Activated CD8-positive, alpha-beta T cell treated with anti-CD3 and anti-CD28 coated beads for 36 hours (primary cell): ENCODE measurements at regions not wholly inside any gene's neighbourhood (a gene's known extent, or its start where the extent isn't known, plus 50 kb on each side); places are given as distances from the start of the nearest gene placed in this dataset.

Experiments
- ATAC-seq: fragments of 200-7000 bp; cut with Tn5 transposase; one replicate; pipeline ENCODE4 v1.10.0; 2021; ENCODE audit warnings: mild to moderate bottlenecking, moderate library complexity
- CTCF ChIA-PET: fragments of 350-600 bp; sonication (Branson Sonifier 250); formaldehyde crosslinking; loops from one replicate; lab custom pipeline; 2021; ENCODE audit warnings: antibody characterized with exemption; lab: Charles Lee
- POLR2A ChIA-PET: fragments of 350-600 bp; sonication (Branson Sonifier 250); formaldehyde crosslinking; loops from one replicate; lab custom pipeline; 2021; ENCODE audit warnings: antibody characterized with exemption; lab: Charles Lee
- DNase-seq: peaks from one replicate; pipeline ENCODE4 v3.0.0-alpha.2; 2020
- H3K27ac Mint-ChIP-seq: one replicate; pipeline ENCODE4 v1.8.0; 2021; ENCODE audit warnings: mild to moderate bottlenecking, mixed read lengths
- H3K27me3 Mint-ChIP-seq: one replicate; pipeline ENCODE4 v1.8.0; 2021; ENCODE audit warnings: mixed read lengths
- H3K36me3 Mint-ChIP-seq: one replicate; pipeline ENCODE4 v1.8.0; 2021; ENCODE audit warnings: low read depth, mixed read lengths
- H3K4me1 Mint-ChIP-seq: one replicate; pipeline ENCODE4 v1.8.0; 2021; ENCODE audit warnings: low read depth, mixed read lengths
- H3K4me3 Mint-ChIP-seq: one replicate; pipeline ENCODE4 v1.8.0; 2021; ENCODE audit warnings: mild to moderate bottlenecking, moderate library complexity, mixed read lengths
- H3K9me3 Mint-ChIP-seq: one replicate; pipeline ENCODE4 v1.8.0; 2021; ENCODE audit warnings: mixed read lengths
- CTCF ChIP-seq: fragments of 200-600 bp; IDR thresholded peaks from one replicate; pipeline ENCODE4 v1.8.0; 2022; ENCODE audit warnings: antibody characterized with exemption, mild to moderate bottlenecking
- intact Hi-C: fragments of 100-400 bp; cut with micrococcal nuclease; formaldehyde crosslinking; loops from one replicate; pipeline ENCODE4 v1.10.0; 2022

- TF ChIP-seq CTCF: no peak
- no peaks in the 10 kb centered on the region for H3K9me3 Mint-ChIP-seq
- no peaks in the 10 kb centered on the region for H3K27me3 Mint-ChIP-seq
- DNase-seq: no peak
- ATAC-seq: no peak
- POLR2A ChIA-PET: no interaction called here
- no peak overlapping the region for H3K4me3 Mint-ChIP-seq
- H3K4me1 Mint-ChIP-seq: no peaks in the 10 kb centered on the region
- intact Hi-C loops: no loop called here
- no peak overlapping the region for H3K27ac Mint-ChIP-seq
- CTCF ChIA-PET: interaction anchor here (1.3 kb wide), 1 partner anchor 58 kb away, joined by 3 read pairs; no protein-coding TSS in a partner anchor
- H3K36me3 Mint-ChIP-seq: no peaks in the 10 kb centered on the region
Observed at GRCh38 chr5:170159947-170160346, 54.2 kb downstream of the FOXI1 start.

- no peak for TF ChIP-seq CTCF
- POLR2A ChIA-PET: no interaction called here
- no peaks in the 10 kb centered on the region for H3K4me1 Mint-ChIP-seq
- no peaks in the 10 kb centered on the region for H3K27me3 Mint-ChIP-seq
- H3K4me3 Mint-ChIP-seq: no peak overlapping the region
- intact Hi-C loops: no loop called here
- no peak overlapping the region for H3K27ac Mint-ChIP-seq
- CTCF ChIA-PET: interaction anchor here (1.3 kb wide), 1 partner anchor 59 kb away, joined by 3 read pairs; no protein-coding TSS in a partner anchor
- no peaks in the 10 kb centered on the region for H3K36me3 Mint-ChIP-seq
- ATAC-seq (no peak), DNase-seq (no peak)
- H3K9me3 Mint-ChIP-seq: no peaks in the 10 kb centered on the region
Observed at GRCh38 chr5:170161069-170161468, 55.4 kb downstream of the FOXI1 start.

GRCh38 chr5:170162631-170163321, 57.1 kb downstream of the FOXI1 start:
- Mint-ChIP-seq H3K27me3 (no peaks in the 10 kb centered on the region), H3K27ac (no peak overlapping the region), H3K4me1 (no peaks in the 10 kb centered on the region), H3K4me3 (no peak overlapping the region), H3K9me3 (no peaks in the 10 kb centered on the region), H3K36me3 (no peaks in the 10 kb centered on the region)
- no peak for DNase-seq
- TF ChIP-seq CTCF: no peak
- intact Hi-C loops: no loop called here
- POLR2A ChIA-PET: no interaction called here
- CTCF ChIA-PET: interaction anchor here (1.5 kb wide), 1 partner anchor 22 kb away, joined by 3 read pairs; no protein-coding TSS in a partner anchor
- no peak for ATAC-seq

- H3K36me3 Mint-ChIP-seq: no peaks in the 10 kb centered on the region
- H3K4me3 Mint-ChIP-seq: no peak overlapping the region
- no peak for TF ChIP-seq CTCF
- no peak overlapping the region for H3K27ac Mint-ChIP-seq
- H3K27me3 Mint-ChIP-seq: no peaks in the 10 kb centered on the region
- ChIA-PET POLR2A (no interaction called here), CTCF (no interaction called here)
- ATAC-seq (no peak), DNase-seq (no peak)
- no peaks in the 10 kb centered on the region for H3K4me1 Mint-ChIP-seq
- H3K9me3 Mint-ChIP-seq: no peaks in the 10 kb centered on the region
- intact Hi-C loops: no loop called here
Observed at GRCh38 chr5:170164087-170164486, 58.4 kb downstream of the FOXI1 start.

- no peaks in the 10 kb centered on the region for H3K36me3 Mint-ChIP-seq
Observed at GRCh38 chr5:170164921-170165320, 59.2 kb downstream of the FOXI1 start.

More at GRCh38 chr5:170164921-170165320, 59.2 kb downstream of the FOXI1 start:
- Mint-ChIP-seq H3K27me3 (no peaks in the 10 kb centered on the region), H3K4me1 (no peaks in the 10 kb centered on the region), H3K9me3 (no peaks in the 10 kb centered on the region), H3K27ac (no peak overlapping the region), H3K4me3 (no peak overlapping the region)
- DNase-seq: no peak
- ATAC-seq: no peak
- intact Hi-C loops: no loop called here
- ChIA-PET CTCF (no interaction called here), POLR2A (no interaction called here)
- TF ChIP-seq CTCF: no peak
